ENCODE measurements at regions not wholly inside any gene's neighbourhood (a gene's known extent, or its start where the extent isn't known, plus 50 kb on each side); places are given as distances from the start of the nearest gene placed in this dataset.

DNA sequence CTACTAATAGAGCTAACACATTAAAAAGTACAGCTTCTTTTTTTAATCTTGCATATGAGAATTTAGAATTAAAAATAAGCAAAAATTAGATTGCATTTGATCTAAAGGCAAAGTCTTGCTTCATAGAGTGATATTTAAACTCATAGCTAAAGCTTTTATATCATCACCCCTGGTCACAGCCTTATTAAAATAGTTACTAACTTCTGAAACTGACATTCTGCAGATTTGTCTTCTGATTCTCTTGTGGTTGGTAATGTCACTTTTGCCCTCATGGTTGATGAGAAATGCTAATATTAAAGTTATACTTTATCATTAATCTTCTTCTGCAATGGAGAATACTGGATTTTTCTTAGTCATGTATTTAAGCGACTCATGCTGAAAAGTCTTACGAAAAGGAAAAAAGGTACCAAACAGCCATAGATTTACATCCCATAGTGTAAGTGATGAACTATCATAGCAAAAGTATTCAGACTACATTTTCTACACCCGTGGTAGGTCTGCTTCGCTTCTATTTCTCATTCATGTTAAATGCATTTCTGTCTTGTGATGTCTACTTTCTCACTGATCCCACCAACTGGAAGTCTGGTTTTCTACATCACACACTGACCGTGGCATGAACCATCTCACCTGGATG lies 330.5 kb upstream of the B3GALT2 start:
- ChIA-PET RAD21 (ENCODE audit: low non-redundant PET in 1 of 2, low total read pairs in 2 of 2, uncharacterized antibody in 2 of 2, unreplicated experiment in 2 of 2) (no interaction called here), CTCF (no interaction called here), POLR2A (no interaction called here)
- no peaks in the 10 kb centered on the region for H3K27me3 ChIP-seq (ENCODE audit: insufficient read depth, low read length)
- H2AFZ ChIP-seq (ENCODE audit: low read depth, low read length, poor library complexity, severe bottlenecking): no peak overlapping the region
- no peaks in the 10 kb centered on the region for H3K9me3 ChIP-seq (ENCODE audit: control insufficient read depth in 1 of 2, insufficient read depth in 1 of 2, low read depth in 1 of 2, low read length in 2 of 2)
- no peaks in the 10 kb centered on the region for H4K20me1 ChIP-seq (ENCODE audit: insufficient read depth)
- no peak for ATAC-seq
- H3K36me3 ChIP-seq (ENCODE audit: control insufficient read depth in 1 of 2, insufficient read depth in 2 of 2, low read length in 2 of 2): no peaks in the 10 kb centered on the region
- H3K9ac ChIP-seq (ENCODE audit: low read length): no peak overlapping the region
- no peaks in the 10 kb centered on the region; the same call in 1 of the 2 replicates for H3K9me2 ChIP-seq (ENCODE audit: insufficient read depth)
- TF ChIP-seq YY1 (IDR thresholded peaks at IDR 0.05; ENCODE audit: extremely low read depth, insufficient replicate concordance, low read depth, low read length) (no peak), JUND (IDR thresholded peaks at IDR 0.05) (no peak), SRF (IDR thresholded peaks at IDR 0.05; ENCODE audit: low read depth) (no peak), CEBPB (IDR thresholded peaks at IDR 0.05; ENCODE audit: low read depth) (no peak), SP1 (IDR thresholded peaks at IDR 0.05; ENCODE audit: low read depth) (no peak), CBX3 (IDR thresholded peaks at IDR 0.05; ENCODE audit: low read depth) (no peak), POLR2AphosphoS5 (IDR thresholded peaks at IDR 0.05; ENCODE audit: low read depth, low read length) (no peak), EZH2phosphoT487 (IDR thresholded peaks at IDR 0.05; ENCODE audit: borderline replicate concordance) (no peak), SIN3A (IDR thresholded peaks at IDR 0.05; ENCODE audit: low read depth) (no peak), EGR1 (IDR thresholded peaks at IDR 0.05; ENCODE audit: low read depth) (no peak), POLR2A (IDR thresholded peaks at IDR 0.05; ENCODE audit: borderline replicate concordance, extremely low read depth, insufficient read depth, insufficient read length) (no peak), ELF1 (IDR thresholded peaks at IDR 0.05; ENCODE audit: borderline replicate concordance, low read depth) (no peak), ZFX (IDR thresholded peaks at IDR 0.05) (no peak), EZH2 (IDR thresholded peaks at IDR 0.05) (no peak), RAD21 (IDR thresholded peaks at IDR 0.05; ENCODE audit: low read depth) (no peak)
- TF ChIP-seq, protein P1, sequence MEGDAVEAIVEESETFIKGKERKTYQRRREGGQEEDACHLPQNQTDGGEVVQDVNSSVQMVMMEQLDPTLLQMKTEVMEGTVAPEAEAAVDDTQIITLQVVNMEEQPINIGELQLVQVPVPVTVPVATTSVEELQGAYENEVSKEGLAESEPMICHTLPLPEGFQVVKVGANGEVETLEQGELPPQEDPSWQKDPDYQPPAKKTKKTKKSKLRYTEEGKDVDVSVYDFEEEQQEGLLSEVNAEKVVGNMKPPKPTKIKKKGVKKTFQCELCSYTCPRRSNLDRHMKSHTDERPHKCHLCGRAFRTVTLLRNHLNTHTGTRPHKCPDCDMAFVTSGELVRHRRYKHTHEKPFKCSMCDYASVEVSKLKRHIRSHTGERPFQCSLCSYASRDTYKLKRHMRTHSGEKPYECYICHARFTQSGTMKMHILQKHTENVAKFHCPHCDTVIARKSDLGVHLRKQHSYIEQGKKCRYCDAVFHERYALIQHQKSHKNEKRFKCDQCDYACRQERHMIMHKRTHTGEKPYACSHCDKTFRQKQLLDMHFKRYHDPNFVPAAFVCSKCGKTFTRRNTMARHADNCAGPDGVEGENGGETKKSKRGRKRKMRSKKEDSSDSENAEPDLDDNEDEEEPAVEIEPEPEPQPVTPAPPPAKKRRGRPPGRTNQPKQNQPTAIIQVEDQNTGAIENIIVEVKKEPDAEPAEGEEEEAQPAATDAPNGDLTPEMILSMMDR (IDR thresholded peaks at IDR 0.05 in 2 of 3, conservative IDR thresholded peaks at IDR 0.05 in 1 of 3; ENCODE audit: borderline replicate concordance in 1 of 3, insufficient read depth in 1 of 3, low read depth in 2 of 3, low read length in 2 of 3): no peak
- TF ChIP-seq, protein P2, sequence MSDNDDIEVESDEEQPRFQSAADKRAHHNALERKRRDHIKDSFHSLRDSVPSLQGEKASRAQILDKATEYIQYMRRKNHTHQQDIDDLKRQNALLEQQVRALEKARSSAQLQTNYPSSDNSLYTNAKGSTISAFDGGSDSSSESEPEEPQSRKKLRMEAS (IDR thresholded peaks at IDR 0.05): no peak
- TF ChIP-seq, protein P3, sequence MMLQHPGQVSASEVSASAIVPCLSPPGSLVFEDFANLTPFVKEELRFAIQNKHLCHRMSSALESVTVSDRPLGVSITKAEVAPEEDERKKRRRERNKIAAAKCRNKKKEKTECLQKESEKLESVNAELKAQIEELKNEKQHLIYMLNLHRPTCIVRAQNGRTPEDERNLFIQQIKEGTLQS (IDR thresholded peaks at IDR 0.05): no peak
- TF ChIP-seq, protein P4, sequence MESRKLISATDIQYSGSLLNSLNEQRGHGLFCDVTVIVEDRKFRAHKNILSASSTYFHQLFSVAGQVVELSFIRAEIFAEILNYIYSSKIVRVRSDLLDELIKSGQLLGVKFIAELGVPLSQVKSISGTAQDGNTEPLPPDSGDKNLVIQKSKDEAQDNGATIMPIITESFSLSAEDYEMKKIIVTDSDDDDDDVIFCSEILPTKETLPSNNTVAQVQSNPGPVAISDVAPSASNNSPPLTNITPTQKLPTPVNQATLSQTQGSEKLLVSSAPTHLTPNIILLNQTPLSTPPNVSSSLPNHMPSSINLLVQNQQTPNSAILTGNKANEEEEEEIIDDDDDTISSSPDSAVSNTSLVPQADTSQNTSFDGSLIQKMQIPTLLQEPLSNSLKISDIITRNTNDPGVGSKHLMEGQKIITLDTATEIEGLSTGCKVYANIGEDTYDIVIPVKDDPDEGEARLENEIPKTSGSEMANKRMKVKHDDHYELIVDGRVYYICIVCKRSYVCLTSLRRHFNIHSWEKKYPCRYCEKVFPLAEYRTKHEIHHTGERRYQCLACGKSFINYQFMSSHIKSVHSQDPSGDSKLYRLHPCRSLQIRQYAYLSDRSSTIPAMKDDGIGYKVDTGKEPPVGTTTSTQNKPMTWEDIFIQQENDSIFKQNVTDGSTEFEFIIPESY (IDR thresholded peaks at IDR 0.05; ENCODE audit: extremely low read depth, insufficient replicate concordance, low read length): no peak
- TF ChIP-seq, protein P5, sequence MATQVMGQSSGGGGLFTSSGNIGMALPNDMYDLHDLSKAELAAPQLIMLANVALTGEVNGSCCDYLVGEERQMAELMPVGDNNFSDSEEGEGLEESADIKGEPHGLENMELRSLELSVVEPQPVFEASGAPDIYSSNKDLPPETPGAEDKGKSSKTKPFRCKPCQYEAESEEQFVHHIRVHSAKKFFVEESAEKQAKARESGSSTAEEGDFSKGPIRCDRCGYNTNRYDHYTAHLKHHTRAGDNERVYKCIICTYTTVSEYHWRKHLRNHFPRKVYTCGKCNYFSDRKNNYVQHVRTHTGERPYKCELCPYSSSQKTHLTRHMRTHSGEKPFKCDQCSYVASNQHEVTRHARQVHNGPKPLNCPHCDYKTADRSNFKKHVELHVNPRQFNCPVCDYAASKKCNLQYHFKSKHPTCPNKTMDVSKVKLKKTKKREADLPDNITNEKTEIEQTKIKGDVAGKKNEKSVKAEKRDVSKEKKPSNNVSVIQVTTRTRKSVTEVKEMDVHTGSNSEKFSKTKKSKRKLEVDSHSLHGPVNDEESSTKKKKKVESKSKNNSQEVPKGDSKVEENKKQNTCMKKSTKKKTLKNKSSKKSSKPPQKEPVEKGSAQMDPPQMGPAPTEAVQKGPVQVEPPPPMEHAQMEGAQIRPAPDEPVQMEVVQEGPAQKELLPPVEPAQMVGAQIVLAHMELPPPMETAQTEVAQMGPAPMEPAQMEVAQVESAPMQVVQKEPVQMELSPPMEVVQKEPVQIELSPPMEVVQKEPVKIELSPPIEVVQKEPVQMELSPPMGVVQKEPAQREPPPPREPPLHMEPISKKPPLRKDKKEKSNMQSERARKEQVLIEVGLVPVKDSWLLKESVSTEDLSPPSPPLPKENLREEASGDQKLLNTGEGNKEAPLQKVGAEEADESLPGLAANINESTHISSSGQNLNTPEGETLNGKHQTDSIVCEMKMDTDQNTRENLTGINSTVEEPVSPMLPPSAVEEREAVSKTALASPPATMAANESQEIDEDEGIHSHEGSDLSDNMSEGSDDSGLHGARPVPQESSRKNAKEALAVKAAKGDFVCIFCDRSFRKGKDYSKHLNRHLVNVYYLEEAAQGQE (IDR thresholded peaks at IDR 0.05; ENCODE audit: low read depth): no peak
- no peak overlapping the region for H3K4me2 ChIP-seq (ENCODE audit: low read length)
- intact Hi-C loops (cut with micrococcal nuclease): no loop called here
- no peak for DNase-seq (ENCODE audit: low read depth, low spot score)
- no peaks in the 10 kb centered on the region for H3K79me2 ChIP-seq (ENCODE audit: insufficient read depth, low read length)
- no TSS peak for BruUV-seq (replicated peaks)
- no peak overlapping the region for H3K27ac ChIP-seq (ENCODE audit: low read depth, low read length)
- no peak overlapping the region for H3K4me3 ChIP-seq (replicated peaks in 1 of 2; ENCODE audit: low read depth in 1 of 2, low read length in 2 of 2)
- no peaks in the 10 kb centered on the region for H3K4me1 ChIP-seq (ENCODE audit: control insufficient read depth in 1 of 2, insufficient read depth in 2 of 2, low read length in 2 of 2)

All from HCT116 (cell line).